Gastrocnemius medialis (tissue), 4 donors: ENCODE measurements at regions not wholly inside any gene's neighbourhood (a gene's known extent, or its start where the extent isn't known, plus 50 kb on each side); places are given as distances from the start of the nearest gene placed in this dataset.

ENCODE experiments used
- CTCF ChIP-seq, 5 experiments: fragments of 450-650 bp in 3 of 5; fragments of 200-600 bp in 2 of 5; sonication (generic) in 2 of 5; IDR thresholded peaks in 4 of 5; conservative IDR thresholded peaks in 1 of 5; 1 replicate in 4 of 5; 2 replicates in 1 of 5; pipeline ENCODE4 v1.5.1; 2016 to 2019; ENCODE audit warnings: antibody characterized with exemption in 5 of 5, mild to moderate bottlenecking in 3 of 5, moderate library complexity in 3 of 5
- POLR2A ChIP-seq, 2 donors: fragments of 450-650 bp; IDR thresholded peaks; one replicate each; pipeline ENCODE4 v1.6.1; 2017; ENCODE audit warnings: antibody characterized with exemption in 2 of 2, mild to moderate bottlenecking in 2 of 2, moderate library complexity in 2 of 2

GRCh38 chr3:15989419-15989818 lies 185.1 kb upstream of the GALNT15 start:
- TF ChIP-seq CTCF (IDR thresholded peaks at IDR 0.05 in 4 of 5, conservative IDR thresholded peaks at IDR 0.05 in 1 of 5), result no peak
- no peak for TF ChIP-seq POLR2A (IDR thresholded peaks at IDR 0.05)
